ENCODE measurements at regions not wholly inside any gene's neighbourhood (a gene's known extent, or its start where the extent isn't known, plus 50 kb on each side); places are given as distances from the start of the nearest gene placed in this dataset.

- Histone ChIP-seq H3K36me3 (ENCODE audit: insufficient read depth) (no peaks in the 10 kb centered on the region), H3K4me1 (ENCODE audit: insufficient read depth) (no peaks in the 10 kb centered on the region), H3K4me2 (no peak overlapping the region), H3K9me2 (ENCODE audit: insufficient read depth) (no peaks in the 10 kb centered on the region), H3K27ac (ENCODE audit: low read depth) (no peak overlapping the region), H4K20me1 (replicated peaks; ENCODE audit: insufficient read depth) (no peaks in the 10 kb centered on the region), H3F3A (replicated peaks; ENCODE audit: low read depth) (no peaks in the 10 kb centered on the region), H3K27me3 (ENCODE audit: insufficient read depth) (no peaks in the 10 kb centered on the region), H3K4me3 (no peak overlapping the region), H2AFZ (no peak overlapping the region), H3K79me2 (replicated peaks; ENCODE audit: insufficient read depth) (no peaks in the 10 kb centered on the region)
- Mint-ChIP-seq H3K4me3 (no peak overlapping the region), H3K36me3 (ENCODE audit: low read depth) (no peaks in the 10 kb centered on the region), H3K27ac (no peak overlapping the region), H3K27me3 (ENCODE audit: insufficient read depth, low read depth, poor library complexity) (peaks cover 2% of the 10 kb centered on the region), H3K4me1 (no peaks in the 10 kb centered on the region), H3K9me3 (peaks cover 8% of the 10 kb centered on the region)
- no peak for TF ChIP-seq STAT1 (IDR thresholded peaks at IDR 0.05; ENCODE audit: unreplicated experiment)
- TF ChIP-seq NANOG (IDR thresholded peaks at IDR 0.05; ENCODE audit: borderline replicate concordance): no peak
- TF ChIP-seq CREB1 (CRISPR knock-in tag; IDR thresholded peaks at IDR 0.05; ENCODE audit: low read depth): no peak
- TF ChIP-seq CTCF (conservative IDR thresholded peaks at IDR 0.05; ENCODE audit: low read depth in 2 of 2): no peak
- TF ChIP-seq, protein P1, sequence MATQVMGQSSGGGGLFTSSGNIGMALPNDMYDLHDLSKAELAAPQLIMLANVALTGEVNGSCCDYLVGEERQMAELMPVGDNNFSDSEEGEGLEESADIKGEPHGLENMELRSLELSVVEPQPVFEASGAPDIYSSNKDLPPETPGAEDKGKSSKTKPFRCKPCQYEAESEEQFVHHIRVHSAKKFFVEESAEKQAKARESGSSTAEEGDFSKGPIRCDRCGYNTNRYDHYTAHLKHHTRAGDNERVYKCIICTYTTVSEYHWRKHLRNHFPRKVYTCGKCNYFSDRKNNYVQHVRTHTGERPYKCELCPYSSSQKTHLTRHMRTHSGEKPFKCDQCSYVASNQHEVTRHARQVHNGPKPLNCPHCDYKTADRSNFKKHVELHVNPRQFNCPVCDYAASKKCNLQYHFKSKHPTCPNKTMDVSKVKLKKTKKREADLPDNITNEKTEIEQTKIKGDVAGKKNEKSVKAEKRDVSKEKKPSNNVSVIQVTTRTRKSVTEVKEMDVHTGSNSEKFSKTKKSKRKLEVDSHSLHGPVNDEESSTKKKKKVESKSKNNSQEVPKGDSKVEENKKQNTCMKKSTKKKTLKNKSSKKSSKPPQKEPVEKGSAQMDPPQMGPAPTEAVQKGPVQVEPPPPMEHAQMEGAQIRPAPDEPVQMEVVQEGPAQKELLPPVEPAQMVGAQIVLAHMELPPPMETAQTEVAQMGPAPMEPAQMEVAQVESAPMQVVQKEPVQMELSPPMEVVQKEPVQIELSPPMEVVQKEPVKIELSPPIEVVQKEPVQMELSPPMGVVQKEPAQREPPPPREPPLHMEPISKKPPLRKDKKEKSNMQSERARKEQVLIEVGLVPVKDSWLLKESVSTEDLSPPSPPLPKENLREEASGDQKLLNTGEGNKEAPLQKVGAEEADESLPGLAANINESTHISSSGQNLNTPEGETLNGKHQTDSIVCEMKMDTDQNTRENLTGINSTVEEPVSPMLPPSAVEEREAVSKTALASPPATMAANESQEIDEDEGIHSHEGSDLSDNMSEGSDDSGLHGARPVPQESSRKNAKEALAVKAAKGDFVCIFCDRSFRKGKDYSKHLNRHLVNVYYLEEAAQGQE (IDR thresholded peaks at IDR 0.05; ENCODE audit: unreplicated experiment): no peak
- no peak for TF ChIP-seq ZNF114 (CRISPR knock-in tag; IDR thresholded peaks at IDR 0.05)
- TF ChIP-seq, protein P2, sequence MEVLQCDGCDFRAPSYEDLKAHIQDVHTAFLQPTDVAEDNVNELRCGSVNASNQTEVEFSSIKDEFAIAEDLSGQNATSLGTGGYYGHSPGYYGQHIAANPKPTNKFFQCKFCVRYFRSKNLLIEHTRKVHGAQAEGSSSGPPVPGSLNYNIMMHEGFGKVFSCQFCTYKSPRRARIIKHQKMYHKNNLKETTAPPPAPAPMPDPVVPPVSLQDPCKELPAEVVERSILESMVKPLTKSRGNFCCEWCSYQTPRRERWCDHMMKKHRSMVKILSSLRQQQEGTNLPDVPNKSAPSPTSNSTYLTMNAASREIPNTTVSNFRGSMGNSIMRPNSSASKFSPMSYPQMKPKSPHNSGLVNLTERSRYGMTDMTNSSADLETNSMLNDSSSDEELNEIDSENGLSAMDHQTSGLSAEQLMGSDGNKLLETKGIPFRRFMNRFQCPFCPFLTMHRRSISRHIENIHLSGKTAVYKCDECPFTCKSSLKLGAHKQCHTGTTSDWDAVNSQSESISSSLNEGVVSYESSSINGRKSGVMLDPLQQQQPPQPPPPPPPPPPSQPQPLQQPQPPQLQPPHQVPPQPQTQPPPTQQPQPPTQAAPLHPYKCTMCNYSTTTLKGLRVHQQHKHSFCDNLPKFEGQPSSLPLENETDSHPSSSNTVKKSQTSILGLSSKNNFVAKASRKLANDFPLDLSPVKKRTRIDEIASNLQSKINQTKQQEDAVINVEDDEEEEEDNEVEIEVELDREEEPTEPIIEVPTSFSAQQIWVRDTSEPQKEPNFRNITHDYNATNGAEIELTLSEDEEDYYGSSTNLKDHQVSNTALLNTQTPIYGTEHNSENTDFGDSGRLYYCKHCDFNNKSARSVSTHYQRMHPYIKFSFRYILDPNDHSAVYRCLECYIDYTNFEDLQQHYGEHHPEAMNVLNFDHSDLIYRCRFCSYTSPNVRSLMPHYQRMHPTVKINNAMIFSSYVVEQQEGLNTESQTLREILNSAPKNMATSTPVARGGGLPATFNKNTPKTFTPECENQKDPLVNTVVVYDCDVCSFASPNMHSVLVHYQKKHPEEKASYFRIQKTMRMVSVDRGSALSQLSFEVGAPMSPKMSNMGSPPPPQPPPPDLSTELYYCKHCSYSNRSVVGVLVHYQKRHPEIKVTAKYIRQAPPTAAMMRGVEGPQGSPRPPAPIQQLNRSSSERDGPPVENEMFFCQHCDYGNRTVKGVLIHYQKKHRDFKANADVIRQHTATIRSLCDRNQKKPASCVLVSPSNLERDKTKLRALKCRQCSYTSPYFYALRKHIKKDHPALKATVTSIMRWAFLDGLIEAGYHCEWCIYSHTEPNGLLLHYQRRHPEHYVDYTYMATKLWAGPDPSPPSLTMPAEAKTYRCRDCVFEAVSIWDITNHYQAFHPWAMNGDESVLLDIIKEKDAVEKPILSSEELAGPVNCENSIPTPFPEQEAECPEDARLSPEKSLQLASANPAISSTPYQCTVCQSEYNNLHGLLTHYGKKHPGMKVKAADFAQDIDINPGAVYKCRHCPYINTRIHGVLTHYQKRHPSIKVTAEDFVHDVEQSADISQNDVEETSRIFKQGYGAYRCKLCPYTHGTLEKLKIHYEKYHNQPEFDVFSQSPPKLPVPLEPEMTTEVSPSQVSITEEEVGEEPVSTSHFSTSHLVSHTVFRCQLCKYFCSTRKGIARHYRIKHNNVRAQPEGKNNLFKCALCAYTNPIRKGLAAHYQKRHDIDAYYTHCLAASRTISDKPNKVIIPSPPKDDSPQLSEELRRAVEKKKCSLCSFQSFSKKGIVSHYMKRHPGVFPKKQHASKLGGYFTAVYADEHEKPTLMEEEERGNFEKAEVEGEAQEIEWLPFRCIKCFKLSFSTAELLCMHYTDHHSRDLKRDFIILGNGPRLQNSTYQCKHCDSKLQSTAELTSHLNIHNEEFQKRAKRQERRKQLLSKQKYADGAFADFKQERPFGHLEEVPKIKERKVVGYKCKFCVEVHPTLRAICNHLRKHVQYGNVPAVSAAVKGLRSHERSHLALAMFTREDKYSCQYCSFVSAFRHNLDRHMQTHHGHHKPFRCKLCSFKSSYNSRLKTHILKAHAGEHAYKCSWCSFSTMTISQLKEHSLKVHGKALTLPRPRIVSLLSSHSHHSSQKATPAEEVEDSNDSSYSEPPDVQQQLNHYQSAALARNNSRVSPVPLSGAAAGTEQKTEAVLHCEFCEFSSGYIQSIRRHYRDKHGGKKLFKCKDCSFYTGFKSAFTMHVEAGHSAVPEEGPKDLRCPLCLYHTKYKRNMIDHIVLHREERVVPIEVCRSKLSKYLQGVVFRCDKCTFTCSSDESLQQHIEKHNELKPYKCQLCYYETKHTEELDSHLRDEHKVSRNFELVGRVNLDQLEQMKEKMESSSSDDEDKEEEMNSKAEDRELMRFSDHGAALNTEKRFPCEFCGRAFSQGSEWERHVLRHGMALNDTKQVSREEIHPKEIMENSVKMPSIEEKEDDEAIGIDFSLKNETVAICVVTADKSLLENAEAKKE (CRISPR knock-in tag; IDR thresholded peaks at IDR 0.05): no peak
- no peak for TF ChIP-seq JUNB (IDR thresholded peaks at IDR 0.05; ENCODE audit: unreplicated experiment)
- no peak for TF ChIP-seq EZH2 (IDR thresholded peaks at IDR 0.05; ENCODE audit: low read depth, unreplicated experiment)
- TF ChIP-seq POLR2AphosphoS5 (IDR thresholded peaks at IDR 0.05; ENCODE audit: low read depth): no peak
- TF ChIP-seq ZNF331 (CRISPR knock-in tag; IDR thresholded peaks at IDR 0.05; ENCODE audit: low read depth): no peak
- no peak for TF ChIP-seq EZH2phosphoT487 (IDR thresholded peaks at IDR 0.05; ENCODE audit: unreplicated experiment)
- TF ChIP-seq, protein P3, sequence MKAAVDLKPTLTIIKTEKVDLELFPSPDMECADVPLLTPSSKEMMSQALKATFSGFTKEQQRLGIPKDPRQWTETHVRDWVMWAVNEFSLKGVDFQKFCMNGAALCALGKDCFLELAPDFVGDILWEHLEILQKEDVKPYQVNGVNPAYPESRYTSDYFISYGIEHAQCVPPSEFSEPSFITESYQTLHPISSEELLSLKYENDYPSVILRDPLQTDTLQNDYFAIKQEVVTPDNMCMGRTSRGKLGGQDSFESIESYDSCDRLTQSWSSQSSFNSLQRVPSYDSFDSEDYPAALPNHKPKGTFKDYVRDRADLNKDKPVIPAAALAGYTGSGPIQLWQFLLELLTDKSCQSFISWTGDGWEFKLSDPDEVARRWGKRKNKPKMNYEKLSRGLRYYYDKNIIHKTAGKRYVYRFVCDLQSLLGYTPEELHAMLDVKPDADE (IDR thresholded peaks at IDR 0.05): no peak
- ATAC-seq (no peak), DNase-seq (ENCODE audit: low spot score) (no peak)
Observed at GRCh38 chr16:9332574-9333148, 241.2 kb downstream of the HAPSTR1 start.
